Panc1 (cell line): ENCODE measurements at regions not wholly inside any gene's neighbourhood (a gene's known extent, or its start where the extent isn't known, plus 50 kb on each side); places are given as distances from the start of the nearest gene placed in this dataset.

ENCODE experiments used
- CTCF ChIP-seq: fragments of 450-650 bp; IDR thresholded peaks from 2 replicates; pipeline ENCODE4 v1.5.1; 2017; ENCODE audit warnings: mild to moderate bottlenecking
- TF ChIP-seq, protein P1 (sequence below), 2 experiments: IDR thresholded peaks; 2 replicates each; pipeline ENCODE4 v1.6.1; 2011 to 2012; ENCODE audit warnings: low read depth in 2 of 2, control low read depth in 1 of 2, low read length in 1 of 2, mild to moderate bottlenecking in 1 of 2, moderate library complexity in 1 of 2; ENCODE audit not compliant: insufficient read depth in 1 of 2

DNA sequence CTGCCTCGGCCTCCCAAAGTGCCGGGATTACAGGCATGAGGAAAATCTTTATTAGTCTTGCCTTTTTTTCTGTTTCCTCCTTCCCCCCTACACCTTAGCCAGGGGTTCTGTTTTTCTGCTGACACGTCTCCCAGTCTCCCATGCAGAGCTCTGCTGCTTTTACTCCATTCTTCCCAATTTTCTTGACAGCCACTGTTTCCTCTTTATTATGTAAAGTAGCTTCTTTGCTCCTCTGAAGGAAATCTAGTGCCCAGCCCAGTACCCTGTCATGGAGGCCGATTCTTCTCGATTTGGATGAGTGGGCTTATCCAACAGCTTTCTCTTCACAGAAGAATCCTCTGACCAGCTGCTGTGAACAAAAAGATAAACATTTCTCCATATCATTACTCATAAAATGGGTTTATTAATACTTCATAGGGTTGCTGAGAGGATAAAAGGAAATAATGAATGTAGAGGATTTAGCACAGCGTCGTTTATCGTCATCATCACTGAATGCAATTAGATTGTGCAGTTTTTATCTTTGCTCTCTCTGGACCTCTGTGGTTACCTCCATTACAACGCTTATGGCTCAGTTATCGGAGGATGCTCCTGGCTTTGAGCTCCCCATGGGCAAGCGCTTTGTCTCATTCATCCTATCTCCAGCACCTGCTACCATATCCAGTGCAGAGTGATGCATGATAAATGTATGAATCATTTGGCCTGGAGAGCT lies 375.6 kb upstream of the C11orf87 start:
- TF ChIP-seq CTCF: no peak
- TF ChIP-seq, protein P1, sequence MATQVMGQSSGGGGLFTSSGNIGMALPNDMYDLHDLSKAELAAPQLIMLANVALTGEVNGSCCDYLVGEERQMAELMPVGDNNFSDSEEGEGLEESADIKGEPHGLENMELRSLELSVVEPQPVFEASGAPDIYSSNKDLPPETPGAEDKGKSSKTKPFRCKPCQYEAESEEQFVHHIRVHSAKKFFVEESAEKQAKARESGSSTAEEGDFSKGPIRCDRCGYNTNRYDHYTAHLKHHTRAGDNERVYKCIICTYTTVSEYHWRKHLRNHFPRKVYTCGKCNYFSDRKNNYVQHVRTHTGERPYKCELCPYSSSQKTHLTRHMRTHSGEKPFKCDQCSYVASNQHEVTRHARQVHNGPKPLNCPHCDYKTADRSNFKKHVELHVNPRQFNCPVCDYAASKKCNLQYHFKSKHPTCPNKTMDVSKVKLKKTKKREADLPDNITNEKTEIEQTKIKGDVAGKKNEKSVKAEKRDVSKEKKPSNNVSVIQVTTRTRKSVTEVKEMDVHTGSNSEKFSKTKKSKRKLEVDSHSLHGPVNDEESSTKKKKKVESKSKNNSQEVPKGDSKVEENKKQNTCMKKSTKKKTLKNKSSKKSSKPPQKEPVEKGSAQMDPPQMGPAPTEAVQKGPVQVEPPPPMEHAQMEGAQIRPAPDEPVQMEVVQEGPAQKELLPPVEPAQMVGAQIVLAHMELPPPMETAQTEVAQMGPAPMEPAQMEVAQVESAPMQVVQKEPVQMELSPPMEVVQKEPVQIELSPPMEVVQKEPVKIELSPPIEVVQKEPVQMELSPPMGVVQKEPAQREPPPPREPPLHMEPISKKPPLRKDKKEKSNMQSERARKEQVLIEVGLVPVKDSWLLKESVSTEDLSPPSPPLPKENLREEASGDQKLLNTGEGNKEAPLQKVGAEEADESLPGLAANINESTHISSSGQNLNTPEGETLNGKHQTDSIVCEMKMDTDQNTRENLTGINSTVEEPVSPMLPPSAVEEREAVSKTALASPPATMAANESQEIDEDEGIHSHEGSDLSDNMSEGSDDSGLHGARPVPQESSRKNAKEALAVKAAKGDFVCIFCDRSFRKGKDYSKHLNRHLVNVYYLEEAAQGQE (IDR thresholded peaks at IDR 0.05; ENCODE audit: insufficient read depth in 1 of 2, low read depth in 2 of 2, low read length in 1 of 2): no peak
